H1 (cell line): ENCODE measurements at regions not wholly inside any gene's neighbourhood (a gene's known extent, or its start where the extent isn't known, plus 50 kb on each side); places are given as distances from the start of the nearest gene placed in this dataset.

Experiments used
- CHD7 ChIP-seq: fragments of 300-600 bp; sonication (generic); IDR thresholded peaks from 2 replicates; pipeline ENCODE4 v1.7.1; 2012; ENCODE audit warnings: low read length, moderate library complexity, mild to moderate bottlenecking, inconsistent platforms; ENCODE audit not compliant: insufficient replicate concordance
- GTF2F1 ChIP-seq: IDR thresholded peaks from 2 replicates; pipeline ENCODE4 v1.6.1; 2012; ENCODE audit warnings: low read depth, low read length, improper control_type of control experiment, borderline replicate concordance
- JUN ChIP-seq: IDR thresholded peaks from 2 replicates; pipeline ENCODE4 v1.6.1; 2011; ENCODE audit warnings: low read depth, mild to moderate bottlenecking, improper control_type of control experiment, low read length
- KDM1A ChIP-seq: fragments of 200-600, 300-600 bp; sonication (generic); IDR thresholded peaks from 2 replicates; pipeline ENCODE4 v1.7.1; 2016; ENCODE audit warnings: mild to moderate bottlenecking, low read length, borderline replicate concordance
- POLR2A ChIP-seq, 2 experiments: IDR thresholded peaks; 1 replicate in 1 of 2; 2 replicates in 1 of 2; pipeline ENCODE4 v1.6.1; 2011; ENCODE audit warnings: low read depth in 2 of 2, low read length in 2 of 2, mild to moderate bottlenecking in 2 of 2; ENCODE audit errors: control extremely low read depth in 1 of 2
- POLR2AphosphoS5 ChIP-seq: IDR thresholded peaks from 2 replicates; pipeline ENCODE4 v1.6.1; 2011; ENCODE audit warnings: low read depth, low read length
- SP2 ChIP-seq: IDR thresholded peaks from 2 replicates; pipeline ENCODE4 v1.6.1; 2012; ENCODE audit warnings: mild to moderate bottlenecking, low read length, inconsistent platforms
- SP4 ChIP-seq: IDR thresholded peaks from 2 replicates; pipeline ENCODE4 v1.6.1; 2012; ENCODE audit warnings: low read length, inconsistent platforms
- TAF1 ChIP-seq: IDR thresholded peaks from 2 replicates; pipeline ENCODE4 v1.6.1; 2011; ENCODE audit warnings: mild to moderate bottlenecking, low read depth, low read length
- ZNF274 ChIP-seq: IDR thresholded peaks from 2 replicates; pipeline ENCODE4 v1.7.0; 2012; ENCODE audit warnings: low read length, borderline replicate concordance; ENCODE audit errors: extremely low read depth

GRCh38 chr4:156593464-156593863 lies 378.1 kb downstream of the PDGFC start (continued):
- TF ChIP-seq CHD7, result no peak
- no peak for TF ChIP-seq GTF2F1
- no peak for TF ChIP-seq KDM1A
- no peak for TF ChIP-seq SP4
- TF ChIP-seq POLR2AphosphoS5, result no peak
- no peak for TF ChIP-seq ZNF274
- no peak for TF ChIP-seq SP2
- TF ChIP-seq POLR2A (IDR thresholded peaks at IDR 0.05; ENCODE audit: control extremely low read depth in 1 of 2, low read depth in 2 of 2, low read length in 2 of 2), result no peak
- TF ChIP-seq TAF1, result no peak
- TF ChIP-seq JUN, result no peak
